H1 (cell line): ENCODE measurements at regions not wholly inside any gene's neighbourhood (a gene's known extent, or its start where the extent isn't known, plus 50 kb on each side); places are given as distances from the start of the nearest gene placed in this dataset.

Experiments
- ATF2 ChIP-seq: IDR thresholded peaks from 2 replicates; pipeline ENCODE4 v1.6.1; 2012; ENCODE audit warnings: low read length, inconsistent platforms
- CTCF ChIP-seq, 3 experiments: IDR thresholded peaks; 1 replicate in 2 of 3; 2 replicates in 1 of 3; pipeline versions ENCODE4 v1.5.1 to v1.6.1; 2011; ENCODE audit warnings: low read length in 3 of 3, mild to moderate bottlenecking in 3 of 3, inconsistent platforms in 2 of 3, low read depth in 1 of 3, moderate library complexity in 1 of 3; ENCODE audit not compliant: insufficient read depth in 1 of 3; ENCODE audit errors: control extremely low read depth in 1 of 3
- POLR2A ChIP-seq, 2 experiments: IDR thresholded peaks; 1 replicate in 1 of 2; 2 replicates in 1 of 2; pipeline ENCODE4 v1.6.1; 2011; ENCODE audit warnings: low read depth in 2 of 2, low read length in 2 of 2, mild to moderate bottlenecking in 2 of 2; ENCODE audit errors: control extremely low read depth in 1 of 2
- POLR2AphosphoS5 ChIP-seq: IDR thresholded peaks from 2 replicates; pipeline ENCODE4 v1.6.1; 2011; ENCODE audit warnings: low read depth, low read length
- RFX5 ChIP-seq: IDR thresholded peaks from 2 replicates; pipeline ENCODE4 v1.6.1; 2011; ENCODE audit warnings: low read depth, low read length, improper control_type of control experiment, borderline replicate concordance
- SRF ChIP-seq: IDR thresholded peaks from 2 replicates; pipeline ENCODE4 v1.6.1; 2011; ENCODE audit warnings: mild to moderate bottlenecking, low read depth, low read length, moderate library complexity
- TF ChIP-seq, protein P1 (sequence below): IDR thresholded peaks from 2 replicates; pipeline ENCODE4 v1.6.1; 2012; ENCODE audit warnings: inconsistent platforms

GRCh38 chr10:131570716-131571307 lies 259.3 kb upstream of the TCERG1L start:
- TF ChIP-seq, protein P1, sequence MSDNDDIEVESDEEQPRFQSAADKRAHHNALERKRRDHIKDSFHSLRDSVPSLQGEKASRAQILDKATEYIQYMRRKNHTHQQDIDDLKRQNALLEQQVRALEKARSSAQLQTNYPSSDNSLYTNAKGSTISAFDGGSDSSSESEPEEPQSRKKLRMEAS, result no peak
- no peak for TF ChIP-seq RFX5
- TF ChIP-seq SRF, result no peak
- no peak for TF ChIP-seq ATF2
- TF ChIP-seq CTCF (IDR thresholded peaks at IDR 0.05; ENCODE audit: control extremely low read depth in 1 of 3, insufficient read depth in 1 of 3, low read depth in 1 of 3, low read length in 3 of 3), result no peak
- TF ChIP-seq POLR2AphosphoS5, result no peak
- no peak for TF ChIP-seq POLR2A (IDR thresholded peaks at IDR 0.05; ENCODE audit: control extremely low read depth in 1 of 2, low read depth in 2 of 2, low read length in 2 of 2)
